ENCODE measurements at regions not wholly inside any gene's neighbourhood (a gene's known extent, or its start where the extent isn't known, plus 50 kb on each side); places are given as distances from the start of the nearest gene placed in this dataset.

- no peak overlapping the region for H4K8ac ChIP-seq (ENCODE audit: low read depth, low read length)
- H3K9me3 ChIP-seq (replicated peaks in 1 of 2; ENCODE audit: control insufficient read depth in 2 of 2, insufficient read depth in 1 of 2, low read depth in 1 of 2, low read length in 2 of 2), result no peaks in the 10 kb centered on the region
- H3K4me2 ChIP-seq (ENCODE audit: insufficient read depth, low read length, poor library complexity, severe bottlenecking), result no peak overlapping the region
- H2BK5ac ChIP-seq (ENCODE audit: low read length), result no peak overlapping the region
- H3K23ac ChIP-seq (ENCODE audit: low read depth, low read length, poor library complexity), result no peak overlapping the region
- no peaks in the 10 kb centered on the region for H3K36me3 ChIP-seq (replicated peaks in 1 of 2; ENCODE audit: control insufficient read depth in 2 of 2, insufficient read depth in 2 of 2, low read length in 2 of 2)
- no peak overlapping the region for H3K4ac ChIP-seq (ENCODE audit: low read length)
- no peak overlapping the region for H4K91ac ChIP-seq (ENCODE audit: low read depth, low read length, poor library complexity)
- no peaks in the 10 kb centered on the region for H3K4me1 ChIP-seq (ENCODE audit: control insufficient read depth in 2 of 2, insufficient read depth in 1 of 2, low read depth in 1 of 2, low read length in 2 of 2)
- H2BK12ac ChIP-seq (ENCODE audit: low read length), result no peak overlapping the region
- no peak overlapping the region for H3K9ac ChIP-seq (ENCODE audit: low read depth, low read length, poor library complexity)
- no peak overlapping the region for H3K4me3 ChIP-seq (ENCODE audit: low read length in 2 of 2)
- H2AK5ac ChIP-seq (ENCODE audit: low read depth, low read length), result no peak overlapping the region
- no peak overlapping the region for H3K27ac ChIP-seq (replicated peaks; ENCODE audit: low read length)
- no peak for DNase-seq (ENCODE audit: low spot score)
- no peak overlapping the region for H3K18ac ChIP-seq (ENCODE audit: low read length)
- no peak overlapping the region for H3K14ac ChIP-seq (ENCODE audit: low read length)
- H2BK120ac ChIP-seq (ENCODE audit: low read depth, low read length), result no peak overlapping the region
- no peak overlapping the region for H2BK15ac ChIP-seq (ENCODE audit: low read length)
- no peak overlapping the region for H2AFZ ChIP-seq (ENCODE audit: low read length)
- H3K79me1 ChIP-seq (ENCODE audit: low read depth, low read length), result no peaks in the 10 kb centered on the region
- H3K27me3 ChIP-seq (ENCODE audit: control insufficient read depth in 3 of 3, insufficient read depth in 3 of 3, low read depth in 1 of 3, low read length in 3 of 3), result peaks cover 0 to 39% (median 0%) of the 10 kb centered on the region in 3 experiments
- WGBS, 2 donors (ENCODE audit: extremely low coverage in 2 of 2, insufficient read length in 2 of 2, insufficient replicate concordance in 1 of 2), result no CpG with 5 or more reads among the region's 2 CpGs
Observed at GRCh38 chr1:62941780-62942179, 157.8 kb downstream of the ATG4C start.

GRCh38 chr1:62946511-62946910 is 162.6 kb downstream of the ATG4C start:
- Histone ChIP-seq H4K91ac (ENCODE audit: low read depth, low read length, poor library complexity) (no peak overlapping the region), H3K4me3 (ENCODE audit: low read length in 2 of 2) (no peak overlapping the region)
- WGBS, 2 donors (ENCODE audit: extremely low coverage in 2 of 2, insufficient read length in 2 of 2, insufficient replicate concordance in 1 of 2), result no CpG with 5 or more reads among the region's 5 CpGs

GRCh38 chr1:62951428-62951827 is 167.5 kb downstream of the ATG4C start:
- no CpG with 5 or more reads among the region's 3 CpGs for WGBS, 2 donors (ENCODE audit: extremely low coverage in 2 of 2, insufficient read length in 2 of 2, insufficient replicate concordance in 1 of 2)
- H3K36me3 ChIP-seq (replicated peaks in 1 of 2; ENCODE audit: control insufficient read depth in 2 of 2, insufficient read depth in 2 of 2, low read length in 2 of 2), result no peaks in the 10 kb centered on the region
- no peaks in the 10 kb centered on the region for H3K27me3 ChIP-seq (ENCODE audit: control insufficient read depth in 3 of 3, insufficient read depth in 3 of 3, low read depth in 1 of 3, low read length in 3 of 3)
- no peak overlapping the region for H2BK120ac ChIP-seq (ENCODE audit: low read depth, low read length)
- H3K14ac ChIP-seq (ENCODE audit: low read length), result no peak overlapping the region
- H3K4me2 ChIP-seq (ENCODE audit: insufficient read depth, low read length, poor library complexity, severe bottlenecking), result no peak overlapping the region
- H3K4me1 ChIP-seq (ENCODE audit: control insufficient read depth in 2 of 2, insufficient read depth in 1 of 2, low read depth in 1 of 2, low read length in 2 of 2), result peaks cover 0 to 3% of the 10 kb centered on the region in 2 donors
- H3K23ac ChIP-seq (ENCODE audit: low read depth, low read length, poor library complexity), result no peak overlapping the region
- H4K91ac ChIP-seq (ENCODE audit: low read depth, low read length, poor library complexity), result no peak overlapping the region
- no peak overlapping the region for H2BK15ac ChIP-seq (ENCODE audit: low read length)
- no peak overlapping the region for H2BK12ac ChIP-seq (ENCODE audit: low read length)
- no peak overlapping the region for H4K8ac ChIP-seq (ENCODE audit: low read depth, low read length)
- DNase-seq (ENCODE audit: low spot score), result no peak
- no peak overlapping the region for H2BK5ac ChIP-seq (ENCODE audit: low read length)
- no peaks in the 10 kb centered on the region for H3K79me1 ChIP-seq (ENCODE audit: low read depth, low read length)
- H3K27ac ChIP-seq (replicated peaks; ENCODE audit: low read length), result no peak overlapping the region
- H3K4ac ChIP-seq (ENCODE audit: low read length), result no peak overlapping the region
- no peak overlapping the region for H3K4me3 ChIP-seq (ENCODE audit: low read length in 2 of 2)
- H3K9ac ChIP-seq (ENCODE audit: low read depth, low read length, poor library complexity), result no peak overlapping the region
- H3K9me3 ChIP-seq (replicated peaks in 1 of 2; ENCODE audit: control insufficient read depth in 2 of 2, insufficient read depth in 1 of 2, low read depth in 1 of 2, low read length in 2 of 2), result no peaks in the 10 kb centered on the region
- no peak overlapping the region for H2AFZ ChIP-seq (ENCODE audit: low read length)
- H2AK5ac ChIP-seq (ENCODE audit: low read depth, low read length), result no peak overlapping the region
- no peak overlapping the region for H3K18ac ChIP-seq (ENCODE audit: low read length)

More at GRCh38 chr1:62946511-62946910, 162.6 kb downstream of the ATG4C start:
- H3K9me3 ChIP-seq (replicated peaks in 1 of 2; ENCODE audit: control insufficient read depth in 2 of 2, insufficient read depth in 1 of 2, low read depth in 1 of 2, low read length in 2 of 2), result no peaks in the 10 kb centered on the region
- H3K23ac ChIP-seq (ENCODE audit: low read depth, low read length, poor library complexity), result no peak overlapping the region
- H2BK15ac ChIP-seq (ENCODE audit: low read length), result no peak overlapping the region
- H2AFZ ChIP-seq (ENCODE audit: low read length), result no peak overlapping the region
- no peak overlapping the region for H3K9ac ChIP-seq (ENCODE audit: low read depth, low read length, poor library complexity)
- H3K79me1 ChIP-seq (ENCODE audit: low read depth, low read length), result no peaks in the 10 kb centered on the region
- H2AK5ac ChIP-seq (ENCODE audit: low read depth, low read length), result no peak overlapping the region
- H3K4me2 ChIP-seq (ENCODE audit: insufficient read depth, low read length, poor library complexity, severe bottlenecking), result no peak overlapping the region
- H3K27me3 ChIP-seq (ENCODE audit: control insufficient read depth in 3 of 3, insufficient read depth in 3 of 3, low read depth in 1 of 3, low read length in 3 of 3), result peaks cover 0 to 10% (median 0%) of the 10 kb centered on the region in 3 experiments
- no peak for DNase-seq (ENCODE audit: low spot score)
- no peak overlapping the region for H2BK120ac ChIP-seq (ENCODE audit: low read depth, low read length)
- H4K8ac ChIP-seq (ENCODE audit: low read depth, low read length), result no peak overlapping the region
- H3K4me1 ChIP-seq (ENCODE audit: control insufficient read depth in 2 of 2, insufficient read depth in 1 of 2, low read depth in 1 of 2, low read length in 2 of 2), result no peaks in the 10 kb centered on the region
- H3K27ac ChIP-seq (replicated peaks; ENCODE audit: low read length), result no peak overlapping the region
- H3K36me3 ChIP-seq (replicated peaks in 1 of 2; ENCODE audit: control insufficient read depth in 2 of 2, insufficient read depth in 2 of 2, low read length in 2 of 2), result no peaks in the 10 kb centered on the region
- no peak overlapping the region for H3K18ac ChIP-seq (ENCODE audit: low read length)
- H3K4ac ChIP-seq (ENCODE audit: low read length), result no peak overlapping the region
- H3K14ac ChIP-seq (ENCODE audit: low read length), result no peak overlapping the region
- no peak overlapping the region for H2BK12ac ChIP-seq (ENCODE audit: low read length)
- H2BK5ac ChIP-seq (ENCODE audit: low read length), result no peak overlapping the region

- H3K27me3 ChIP-seq (ENCODE audit: control insufficient read depth in 3 of 3, insufficient read depth in 3 of 3, low read depth in 1 of 3, low read length in 3 of 3), result no peaks in the 10 kb centered on the region
- WGBS, 2 donors (ENCODE audit: extremely low coverage in 2 of 2, insufficient read length in 2 of 2, insufficient replicate concordance in 1 of 2), result no CpG with 5 or more reads among the region's 1 CpG
Observed at GRCh38 chr1:62952596-62952995, 168.7 kb downstream of the ATG4C start.

More at GRCh38 chr1:62952596-62952995, 168.7 kb downstream of the ATG4C start:
- H2AFZ ChIP-seq (ENCODE audit: low read length), result no peak overlapping the region
- H2BK120ac ChIP-seq (ENCODE audit: low read depth, low read length), result no peak overlapping the region
- H3K4ac ChIP-seq (ENCODE audit: low read length), result no peak overlapping the region
- no peak overlapping the region for H3K27ac ChIP-seq (replicated peaks; ENCODE audit: low read length)
- H2BK15ac ChIP-seq (ENCODE audit: low read length), result no peak overlapping the region
- no peak overlapping the region for H3K14ac ChIP-seq (ENCODE audit: low read length)
- H4K91ac ChIP-seq (ENCODE audit: low read depth, low read length, poor library complexity), result no peak overlapping the region
- no peak overlapping the region for H3K9ac ChIP-seq (ENCODE audit: low read depth, low read length, poor library complexity)
- DNase-seq (ENCODE audit: low spot score), result no peak
- no peak overlapping the region for H3K23ac ChIP-seq (ENCODE audit: low read depth, low read length, poor library complexity)
- no peak overlapping the region for H2BK12ac ChIP-seq (ENCODE audit: low read length)
- H3K9me3 ChIP-seq (replicated peaks in 1 of 2; ENCODE audit: control insufficient read depth in 2 of 2, insufficient read depth in 1 of 2, low read depth in 1 of 2, low read length in 2 of 2), result no peaks in the 10 kb centered on the region
- H3K4me1 ChIP-seq (ENCODE audit: control insufficient read depth in 2 of 2, insufficient read depth in 1 of 2, low read depth in 1 of 2, low read length in 2 of 2), result peaks cover 0 to 3% of the 10 kb centered on the region in 2 donors
- H3K18ac ChIP-seq (ENCODE audit: low read length), result no peak overlapping the region
- no peak overlapping the region for H4K8ac ChIP-seq (ENCODE audit: low read depth, low read length)
- H3K79me1 ChIP-seq (ENCODE audit: low read depth, low read length), result no peaks in the 10 kb centered on the region
- H2AK5ac ChIP-seq (ENCODE audit: low read depth, low read length), result no peak overlapping the region
- no peak overlapping the region for H3K4me3 ChIP-seq (ENCODE audit: low read length in 2 of 2)
- H3K4me2 ChIP-seq (ENCODE audit: insufficient read depth, low read length, poor library complexity, severe bottlenecking), result no peak overlapping the region
- no peaks in the 10 kb centered on the region for H3K36me3 ChIP-seq (replicated peaks in 1 of 2; ENCODE audit: control insufficient read depth in 2 of 2, insufficient read depth in 2 of 2, low read length in 2 of 2)
- H2BK5ac ChIP-seq (ENCODE audit: low read length), result no peak overlapping the region

All from neuronal stem cell (in vitro differentiated cells).